ENCODE measurements at regions not wholly inside any gene's neighbourhood (a gene's known extent, or its start where the extent isn't known, plus 50 kb on each side); places are given as distances from the start of the nearest gene placed in this dataset.

GRCh38 chr6:105794870-105795269, 291.3 kb upstream of the PRDM1 start:
- TF ChIP-seq PATZ1 (CRISPR knock-in tag; IDR thresholded peaks at IDR 0.05; ENCODE audit: borderline replicate concordance) (no peak), ZFP3 (CRISPR knock-in tag; IDR thresholded peaks at IDR 0.05) (no peak), TSHZ2 (CRISPR knock-in tag; IDR thresholded peaks at IDR 0.05) (no peak)
- ATAC-seq = no peak

GRCh38 chr6:105794239-105794638, 291.9 kb upstream of the PRDM1 start:
- ATAC-seq = peak; percentile 27
- no peak for TF ChIP-seq ZNF8 (CRISPR knock-in tag; IDR thresholded peaks at IDR 0.05)
- TF ChIP-seq ZFP3 (CRISPR knock-in tag; IDR thresholded peaks at IDR 0.05) = no peak
- TF ChIP-seq TSHZ2 (CRISPR knock-in tag; IDR thresholded peaks at IDR 0.05) = no peak
- TF ChIP-seq PATZ1 (CRISPR knock-in tag; IDR thresholded peaks at IDR 0.05; ENCODE audit: borderline replicate concordance) = no peak
- no peak for TF ChIP-seq ZFP30 (CRISPR knock-in tag; IDR thresholded peaks at IDR 0.05)
- TF ChIP-seq ZNF565 (CRISPR knock-in tag; conservative IDR thresholded peaks at IDR 0.05; ENCODE audit: low read depth) = no peak
- no peak for TF ChIP-seq RARB (CRISPR knock-in tag; IDR thresholded peaks at IDR 0.05)
- TF ChIP-seq TOX (CRISPR knock-in tag; IDR thresholded peaks at IDR 0.05; ENCODE audit: borderline replicate concordance) = no peak
- TF ChIP-seq ZC3H10 (CRISPR knock-in tag; IDR thresholded peaks at IDR 0.05) = no peak
- TF ChIP-seq TCF4 (CRISPR knock-in tag; IDR thresholded peaks at IDR 0.05; ENCODE audit: borderline replicate concordance) = no peak
- no peak for TF ChIP-seq GLIS3 (CRISPR knock-in tag; IDR thresholded peaks at IDR 0.05)
- no peak for TF ChIP-seq ZNF70 (CRISPR knock-in tag; IDR thresholded peaks at IDR 0.05)
- TF ChIP-seq POU6F1 (CRISPR knock-in tag; IDR thresholded peaks at IDR 0.05; ENCODE audit: borderline replicate concordance, low read depth) = no peak
- TF ChIP-seq CSRNP3 (CRISPR knock-in tag; IDR thresholded peaks at IDR 0.05) = no peak
- no peak for TF ChIP-seq SNAI2 (CRISPR knock-in tag; IDR thresholded peaks at IDR 0.05)
- TF ChIP-seq ISL1 (CRISPR knock-in tag; IDR thresholded peaks at IDR 0.05) = no peak
- no peak for TF ChIP-seq ESRRG (CRISPR knock-in tag; IDR thresholded peaks at IDR 0.05)
- TF ChIP-seq PPARA (CRISPR knock-in tag; IDR thresholded peaks at IDR 0.05; ENCODE audit: borderline replicate concordance) = no peak

All from SK-N-SH treated with all-trans-retinoic acid at 6 μM for 48 hours (cell line).